Neural cell (in vitro differentiated cells): ENCODE measurements at regions not wholly inside any gene's neighbourhood (a gene's known extent, or its start where the extent isn't known, plus 50 kb on each side); places are given as distances from the start of the nearest gene placed in this dataset.

Experiments
- H2AFZ ChIP-seq: fragments of 200-600, 300-800 bp; sonication (generic), shearing (Covaris generic); 2 replicates; pipeline ENCODE4 v1.6.0; 2014; ENCODE audit warnings: low read depth, mild to moderate bottlenecking, antibody characterized with exemption, low read length, moderate library complexity
- H3F3A ChIP-seq: fragments of 200-600 bp; shearing (Covaris generic); 2 replicates; pipeline ENCODE4 v1.6.1; 2016; ENCODE audit warnings: mild to moderate bottlenecking, moderate library complexity, mixed read lengths, antibody characterized with exemption, low read length; ENCODE audit not compliant: insufficient read depth, poor library complexity, severe bottlenecking
- H3K27ac ChIP-seq: fragments of 200-600, 300-800 bp; sonication (generic), shearing (Covaris generic); 2 replicates; pipeline ENCODE4 v1.5.1; 2014; ENCODE audit warnings: mild to moderate bottlenecking, low read length, moderate library complexity
- H3K27me3 ChIP-seq: fragments of 300-800, 200-600 bp; sonication (generic), shearing (Covaris generic); 2 replicates; pipeline ENCODE4 v1.6.0; 2014; ENCODE audit warnings: mild to moderate bottlenecking, low read depth, low read length, moderate library complexity; ENCODE audit not compliant: insufficient read depth
- H3K36me3 ChIP-seq: fragments of 300-800, 200-600 bp; sonication (generic), shearing (Covaris generic); 2 replicates; pipeline ENCODE4 v1.5.1; 2014; ENCODE audit warnings: mild to moderate bottlenecking, antibody characterized with exemption, low read length, moderate library complexity; ENCODE audit not compliant: insufficient read depth
- H3K4me2 ChIP-seq: fragments of 300-800, 200-600 bp; sonication (generic), shearing (Covaris generic); 2 replicates; pipeline ENCODE4 v1.6.0; 2014; ENCODE audit warnings: mild to moderate bottlenecking, low read length
- H3K4me3 ChIP-seq: fragments of 300-800, 200-600 bp; sonication (generic), shearing (Covaris generic); 2 replicates; pipeline ENCODE4 v1.5.1; 2014; ENCODE audit warnings: mild to moderate bottlenecking, low read length, moderate library complexity
- H3K79me2 ChIP-seq: fragments of 200-600 bp; shearing (Covaris generic); replicated peaks from 2 replicates; pipeline ENCODE4 v1.6.0; 2014; ENCODE audit warnings: mild to moderate bottlenecking, low read length, moderate library complexity; ENCODE audit not compliant: insufficient read depth
- H3K9ac ChIP-seq: fragments of 300-800, 200-600 bp; sonication (generic), shearing (Covaris generic); 2 replicates; pipeline ENCODE4 v1.6.1; 2016; ENCODE audit warnings: mild to moderate bottlenecking, low read length, mixed read lengths
- H3K9me2 ChIP-seq: fragments of 200-600 bp; shearing (Covaris generic); 2 replicates; pipeline ENCODE4 v1.6.1; 2016; ENCODE audit warnings: mild to moderate bottlenecking, low read length, mixed read lengths; ENCODE audit not compliant: insufficient read depth
- H3K9me3 ChIP-seq: fragments of 200-600, 300-800 bp; sonication (generic), shearing (Covaris generic); 2 replicates; pipeline ENCODE4 v1.6.1; 2016; ENCODE audit warnings: mild to moderate bottlenecking, mixed run types, low read length, moderate library complexity, mixed read lengths
- H4K20me1 ChIP-seq: fragments of 200-600 bp; shearing (Covaris generic); 2 replicates; pipeline ENCODE4 v1.6.1; 2016; ENCODE audit warnings: mild to moderate bottlenecking, mixed run types; ENCODE audit not compliant: insufficient read depth
- CTCF ChIP-seq: fragments of 450-650 bp; IDR thresholded peaks from 2 replicates; pipeline ENCODE4 v1.5.1; 2014; ENCODE audit warnings: antibody characterized with exemption, mild to moderate bottlenecking, moderate library complexity; ENCODE audit not compliant: poor library complexity, severe bottlenecking
- EP300 ChIP-seq: fragments of 450-650 bp; conservative IDR thresholded peaks from 2 replicates; pipeline ENCODE4 v1.6.1; 2014; ENCODE audit warnings: antibody characterized with exemption, mild to moderate bottlenecking, moderate library complexity; ENCODE audit not compliant: poor library complexity, severe bottlenecking
- EZH2 ChIP-seq: fragments of 200-600, 300-800 bp; shearing (Covaris generic), sonication (generic); IDR thresholded peaks from 2 replicates; pipeline ENCODE4 v1.6.1; 2014; ENCODE audit warnings: antibody characterized with exemption, low read length, borderline replicate concordance, mild to moderate bottlenecking; ENCODE audit not compliant: insufficient read depth, poor library complexity, severe bottlenecking
- MXI1 ChIP-seq: fragments of 450-650 bp; conservative IDR thresholded peaks from 2 replicates; pipeline ENCODE4 v1.6.1; 2014; ENCODE audit warnings: antibody characterized with exemption, mild to moderate bottlenecking; ENCODE audit not compliant: poor library complexity, severe bottlenecking
- POLR2AphosphoS5 ChIP-seq: IDR thresholded peaks from 2 replicates; pipeline ENCODE4 v1.6.1; 2012
- RAD21 ChIP-seq: fragments of 450-650 bp; conservative IDR thresholded peaks from 2 replicates; pipeline ENCODE4 v1.6.1; 2014; ENCODE audit warnings: antibody characterized with exemption, mild to moderate bottlenecking, moderate library complexity
- REST ChIP-seq: IDR thresholded peaks from 2 replicates; pipeline ENCODE4 v1.6.1; 2012; ENCODE audit warnings: borderline replicate concordance
- SMC3 ChIP-seq: fragments of 450-650 bp; conservative IDR thresholded peaks from 2 replicates; pipeline ENCODE4 v1.6.1; 2014; ENCODE audit warnings: antibody characterized with exemption, mild to moderate bottlenecking, moderate library complexity; ENCODE audit not compliant: poor library complexity
- TAF1 ChIP-seq: IDR thresholded peaks from 2 replicates; pipeline ENCODE4 v1.6.1; 2012; ENCODE audit warnings: low read depth

GRCh38 chr9:107639426-107639825 lies 149.9 kb upstream of the KLF4 start:
- no peak overlapping the region for H3K27ac ChIP-seq
- H3K9me3 ChIP-seq = no peaks in the 10 kb centered on the region
- TF ChIP-seq EZH2 = no peak
- no peak for TF ChIP-seq MXI1
- no peak for TF ChIP-seq EP300
- no peak for TF ChIP-seq POLR2AphosphoS5
- TF ChIP-seq REST = no peak
- no peak for TF ChIP-seq TAF1
- no peak for TF ChIP-seq CTCF
- TF ChIP-seq SMC3 = no peak
- no peak for TF ChIP-seq RAD21
- no peak overlapping the region for H3K4me2 ChIP-seq
- H3F3A ChIP-seq = no peaks in the 10 kb centered on the region
- H3K27me3 ChIP-seq = peaks cover 26% of the 10 kb centered on the region
- H3K79me2 ChIP-seq = no peaks in the 10 kb centered on the region
- H3K9me2 ChIP-seq = no peaks in the 10 kb centered on the region
- H3K9ac ChIP-seq = no peak overlapping the region
- H2AFZ ChIP-seq = no peak overlapping the region
- no peaks in the 10 kb centered on the region for H3K36me3 ChIP-seq
- no peak overlapping the region for H3K4me3 ChIP-seq
- no peaks in the 10 kb centered on the region for H4K20me1 ChIP-seq

- Histone ChIP-seq H3K36me3 (no peaks in the 10 kb centered on the region), H3K4me3 (peak overlapping the region; percentile 64), H3F3A (no peaks in the 10 kb centered on the region), H3K9me2 (no peaks in the 10 kb centered on the region), H3K27ac (no peak overlapping the region), H3K79me2 (no peaks in the 10 kb centered on the region), H3K4me2 (peak overlapping the region; percentile 62), H3K27me3 (peaks cover 26% of the 10 kb centered on the region), H3K9ac (peak overlapping the region; percentile 44), H3K9me3 (no peaks in the 10 kb centered on the region), H4K20me1 (no peaks in the 10 kb centered on the region), H2AFZ (no peak overlapping the region)
- TF ChIP-seq EP300 (no peak), SMC3 (no peak), TAF1 (no peak), REST (no peak), MXI1 (no peak), CTCF (no peak), EZH2 (no peak), POLR2AphosphoS5 (no peak), RAD21 (no peak)
These were observed 149.1 kb upstream of the KLF4 start for GRCh38 chr9:107638521-107639310.
